BE2C (cell line): ENCODE measurements at regions not wholly inside any gene's neighbourhood (a gene's known extent, or its start where the extent isn't known, plus 50 kb on each side); places are given as distances from the start of the nearest gene placed in this dataset.

ENCODE experiments used
- DNase-seq: peaks from one replicate; pipeline ENCODE4 v3.0.0-alpha.2; 2020
- H3K27me3 ChIP-seq: fragments of 250-450 bp; sonication (Bioruptor Pico); 2 replicates; pipeline ENCODE4 v1.5.1; 2020; ENCODE audit warnings: mild to moderate bottlenecking
- H3K36me3 ChIP-seq: fragments of 250-450 bp; sonication (Bioruptor Pico); 2 replicates; pipeline ENCODE4 v1.5.1; 2020; ENCODE audit warnings: mild to moderate bottlenecking
- H3K4me1 ChIP-seq: fragments of 250-450 bp; sonication (Bioruptor Pico); 2 replicates; pipeline ENCODE4 v1.5.1; 2020
- H3K4me3 ChIP-seq: 2 replicates; pipeline ENCODE4 v1.5.1; 2011; ENCODE audit warnings: low read depth, low read length
- H3K9me3 ChIP-seq: fragments of 250-450 bp; sonication (Bioruptor Pico); 2 replicates; pipeline ENCODE4 v1.5.1; 2020
- CTCF ChIP-seq: IDR thresholded peaks from 2 replicates; pipeline ENCODE4 v1.5.1; 2012; ENCODE audit warnings: mild to moderate bottlenecking, low read depth, low read length

GRCh38 chr5:38776149-38776896 is 69.5 kb upstream of the OSMR start:
- Histone ChIP-seq H3K4me3 (no peak overlapping the region), H3K9me3 (no peaks in the 10 kb centered on the region; the same call in none of the 2 replicates), H3K27me3 (no peaks in the 10 kb centered on the region), H3K4me1 (no peaks in the 10 kb centered on the region), H3K36me3 (no peaks in the 10 kb centered on the region)
- no peak for TF ChIP-seq CTCF
- DNase-seq = no peak

GRCh38 chr5:38777111-38777510 is 68.7 kb upstream of the OSMR start:
- no peak for DNase-seq
- no peaks in the 10 kb centered on the region for H3K36me3 ChIP-seq
- no peak overlapping the region for H3K4me3 ChIP-seq

GRCh38 chr5:38780316-38780715 is 65.5 kb upstream of the OSMR start:
- Histone ChIP-seq H3K36me3 (no peaks in the 10 kb centered on the region), H3K9me3 (no peaks in the 10 kb centered on the region; the same call in 1 of the 2 replicates), H3K4me3 (no peak overlapping the region), H3K27me3 (no peaks in the 10 kb centered on the region), H3K4me1 (peaks cover 5% of the 10 kb centered on the region)
- TF ChIP-seq CTCF = no peak
- no peak for DNase-seq

More at GRCh38 chr5:38777111-38777510, 68.7 kb upstream of the OSMR start:
- Histone ChIP-seq H3K9me3 (no peaks in the 10 kb centered on the region; the same call in none of the 2 replicates), H3K4me1 (no peaks in the 10 kb centered on the region), H3K27me3 (no peaks in the 10 kb centered on the region)
- no peak for TF ChIP-seq CTCF

GRCh38 chr5:38780945-38781344 is 64.9 kb upstream of the OSMR start:
- H3K4me1 ChIP-seq = peaks cover 5% of the 10 kb centered on the region
- H3K27me3 ChIP-seq = no peaks in the 10 kb centered on the region
- TF ChIP-seq CTCF = peak; percentile 42
- peak; percentile 56 for DNase-seq
- no peak overlapping the region for H3K4me3 ChIP-seq
- H3K9me3 ChIP-seq = no peaks in the 10 kb centered on the region
- H3K36me3 ChIP-seq = no peaks in the 10 kb centered on the region

- TF ChIP-seq CTCF = no peak
These were observed 63.5 kb upstream of the OSMR start for GRCh38 chr5:38782180-38782835.

GRCh38 chr5:38783011-38783561 is 62.7 kb upstream of the OSMR start:
- H3K4me3 ChIP-seq = no peak overlapping the region
- DNase-seq = no peak

More at GRCh38 chr5:38782180-38782835, 63.5 kb upstream of the OSMR start:
- no peak for DNase-seq
- peaks cover 5% of the 10 kb centered on the region for H3K4me1 ChIP-seq
- H3K36me3 ChIP-seq = no peaks in the 10 kb centered on the region
- no peak overlapping the region for H3K4me3 ChIP-seq
- no peaks in the 10 kb centered on the region for H3K9me3 ChIP-seq
- H3K27me3 ChIP-seq = no peaks in the 10 kb centered on the region

More at GRCh38 chr5:38783011-38783561, 62.7 kb upstream of the OSMR start:
- Histone ChIP-seq H3K27me3 (no peaks in the 10 kb centered on the region), H3K4me1 (peaks cover 5% of the 10 kb centered on the region), H3K9me3 (no peaks in the 10 kb centered on the region), H3K36me3 (no peaks in the 10 kb centered on the region)
- TF ChIP-seq CTCF = no peak
